ENCODE measurements at regions not wholly inside any gene's neighbourhood (a gene's known extent, or its start where the extent isn't known, plus 50 kb on each side); places are given as distances from the start of the nearest gene placed in this dataset.

GRCh38 chr21:15211491-15212133 is 146.8 kb upstream of the NRIP1 start (continued):
- TF ChIP-seq, protein P1, sequence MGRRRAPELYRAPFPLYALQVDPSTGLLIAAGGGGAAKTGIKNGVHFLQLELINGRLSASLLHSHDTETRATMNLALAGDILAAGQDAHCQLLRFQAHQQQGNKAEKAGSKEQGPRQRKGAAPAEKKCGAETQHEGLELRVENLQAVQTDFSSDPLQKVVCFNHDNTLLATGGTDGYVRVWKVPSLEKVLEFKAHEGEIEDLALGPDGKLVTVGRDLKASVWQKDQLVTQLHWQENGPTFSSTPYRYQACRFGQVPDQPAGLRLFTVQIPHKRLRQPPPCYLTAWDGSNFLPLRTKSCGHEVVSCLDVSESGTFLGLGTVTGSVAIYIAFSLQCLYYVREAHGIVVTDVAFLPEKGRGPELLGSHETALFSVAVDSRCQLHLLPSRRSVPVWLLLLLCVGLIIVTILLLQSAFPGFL (CRISPR knock-in tag; IDR thresholded peaks at IDR 0.05) = no peak
- TF ChIP-seq HOXA5 (CRISPR knock-in tag; IDR thresholded peaks at IDR 0.05) = peak; percentile 68; the same call in 1 of the 2 replicates
- TF ChIP-seq ZNF33A (CRISPR knock-in tag; IDR thresholded peaks at IDR 0.05; ENCODE audit: borderline replicate concordance) = no peak
- no peak for TF ChIP-seq ZNF280B (CRISPR knock-in tag; IDR thresholded peaks at IDR 0.05; ENCODE audit: borderline replicate concordance)
- TF ChIP-seq ZNF251 (CRISPR knock-in tag; IDR thresholded peaks at IDR 0.05) = no peak
- TF ChIP-seq HDAC2 (CRISPR knock-in tag; IDR thresholded peaks at IDR 0.05) = peak; percentile 96
- TF ChIP-seq FOXC1 (CRISPR knock-in tag; IDR thresholded peaks at IDR 0.05; ENCODE audit: borderline replicate concordance) = no peak
- TF ChIP-seq ADNP (CRISPR knock-in tag; IDR thresholded peaks at IDR 0.05) = 0 out of 2 replicates have a peak, but pooled peaks have one; percentile 34
- TF ChIP-seq TBL1XR1 (IDR thresholded peaks at IDR 0.05; ENCODE audit: borderline replicate concordance, low read length, partially characterized antibody) = peak; percentile 73
- TF ChIP-seq RORA (CRISPR knock-in tag; IDR thresholded peaks at IDR 0.05) = peak; percentile 98; the same call in 1 of the 2 replicates
- TF ChIP-seq ATF7 (IDR thresholded peaks at IDR 0.05) = 0 out of 2 replicates have a peak, but pooled peaks have one; percentile 1
- peak; percentile 71; the same call in 1 of the 2 replicates for TF ChIP-seq ATF7 (CRISPR knock-in tag; IDR thresholded peaks at IDR 0.05)
- no peak for TF ChIP-seq ZNF841 (CRISPR knock-in tag; IDR thresholded peaks at IDR 0.05; ENCODE audit: borderline replicate concordance)
- TF ChIP-seq ZFP1 (CRISPR knock-in tag; IDR thresholded peaks at IDR 0.05) = peak; percentile 30; the same call in 1 of the 2 replicates
- TF ChIP-seq MTF1 (CRISPR knock-in tag; IDR thresholded peaks at IDR 0.05) = no peak
- TF ChIP-seq ZNF207 (IDR thresholded peaks at IDR 0.05; ENCODE audit: borderline replicate concordance) = no peak
- TF ChIP-seq, protein P2, sequence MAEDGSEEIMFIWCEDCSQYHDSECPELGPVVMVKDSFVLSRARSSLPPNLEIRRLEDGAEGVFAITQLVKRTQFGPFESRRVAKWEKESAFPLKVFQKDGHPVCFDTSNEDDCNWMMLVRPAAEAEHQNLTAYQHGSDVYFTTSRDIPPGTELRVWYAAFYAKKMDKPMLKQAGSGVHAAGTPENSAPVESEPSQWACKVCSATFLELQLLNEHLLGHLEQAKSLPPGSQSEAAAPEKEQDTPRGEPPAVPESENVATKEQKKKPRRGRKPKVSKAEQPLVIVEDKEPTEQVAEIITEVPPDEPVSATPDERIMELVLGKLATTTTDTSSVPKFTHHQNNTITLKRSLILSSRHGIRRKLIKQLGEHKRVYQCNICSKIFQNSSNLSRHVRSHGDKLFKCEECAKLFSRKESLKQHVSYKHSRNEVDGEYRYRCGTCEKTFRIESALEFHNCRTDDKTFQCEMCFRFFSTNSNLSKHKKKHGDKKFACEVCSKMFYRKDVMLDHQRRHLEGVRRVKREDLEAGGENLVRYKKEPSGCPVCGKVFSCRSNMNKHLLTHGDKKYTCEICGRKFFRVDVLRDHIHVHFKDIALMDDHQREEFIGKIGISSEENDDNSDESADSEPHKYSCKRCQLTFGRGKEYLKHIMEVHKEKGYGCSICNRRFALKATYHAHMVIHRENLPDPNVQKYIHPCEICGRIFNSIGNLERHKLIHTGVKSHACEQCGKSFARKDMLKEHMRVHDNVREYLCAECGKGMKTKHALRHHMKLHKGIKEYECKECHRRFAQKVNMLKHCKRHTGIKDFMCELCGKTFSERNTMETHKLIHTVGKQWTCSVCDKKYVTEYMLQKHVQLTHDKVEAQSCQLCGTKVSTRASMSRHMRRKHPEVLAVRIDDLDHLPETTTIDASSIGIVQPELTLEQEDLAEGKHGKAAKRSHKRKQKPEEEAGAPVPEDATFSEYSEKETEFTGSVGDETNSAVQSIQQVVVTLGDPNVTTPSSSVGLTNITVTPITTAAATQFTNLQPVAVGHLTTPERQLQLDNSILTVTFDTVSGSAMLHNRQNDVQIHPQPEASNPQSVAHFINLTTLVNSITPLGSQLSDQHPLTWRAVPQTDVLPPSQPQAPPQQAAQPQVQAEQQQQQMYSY (CRISPR knock-in tag; IDR thresholded peaks at IDR 0.05) = no peak
- TF ChIP-seq, protein P3, sequence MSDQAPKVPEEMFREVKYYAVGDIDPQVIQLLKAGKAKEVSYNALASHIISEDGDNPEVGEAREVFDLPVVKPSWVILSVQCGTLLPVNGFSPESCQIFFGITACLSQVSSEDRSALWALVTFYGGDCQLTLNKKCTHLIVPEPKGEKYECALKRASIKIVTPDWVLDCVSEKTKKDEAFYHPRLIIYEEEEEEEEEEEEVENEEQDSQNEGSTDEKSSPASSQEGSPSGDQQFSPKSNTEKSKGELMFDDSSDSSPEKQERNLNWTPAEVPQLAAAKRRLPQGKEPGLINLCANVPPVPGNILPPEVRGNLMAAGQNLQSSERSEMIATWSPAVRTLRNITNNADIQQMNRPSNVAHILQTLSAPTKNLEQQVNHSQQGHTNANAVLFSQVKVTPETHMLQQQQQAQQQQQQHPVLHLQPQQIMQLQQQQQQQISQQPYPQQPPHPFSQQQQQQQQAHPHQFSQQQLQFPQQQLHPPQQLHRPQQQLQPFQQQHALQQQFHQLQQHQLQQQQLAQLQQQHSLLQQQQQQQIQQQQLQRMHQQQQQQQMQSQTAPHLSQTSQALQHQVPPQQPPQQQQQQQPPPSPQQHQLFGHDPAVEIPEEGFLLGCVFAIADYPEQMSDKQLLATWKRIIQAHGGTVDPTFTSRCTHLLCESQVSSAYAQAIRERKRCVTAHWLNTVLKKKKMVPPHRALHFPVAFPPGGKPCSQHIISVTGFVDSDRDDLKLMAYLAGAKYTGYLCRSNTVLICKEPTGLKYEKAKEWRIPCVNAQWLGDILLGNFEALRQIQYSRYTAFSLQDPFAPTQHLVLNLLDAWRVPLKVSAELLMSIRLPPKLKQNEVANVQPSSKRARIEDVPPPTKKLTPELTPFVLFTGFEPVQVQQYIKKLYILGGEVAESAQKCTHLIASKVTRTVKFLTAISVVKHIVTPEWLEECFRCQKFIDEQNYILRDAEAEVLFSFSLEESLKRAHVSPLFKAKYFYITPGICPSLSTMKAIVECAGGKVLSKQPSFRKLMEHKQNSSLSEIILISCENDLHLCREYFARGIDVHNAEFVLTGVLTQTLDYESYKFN (CRISPR knock-in tag; conservative IDR thresholded peaks at IDR 0.05) = peak; percentile 96
- peak; percentile 95; the same call in 1 of the 2 replicates for TF ChIP-seq RXRA (CRISPR knock-in tag; IDR thresholded peaks at IDR 0.05)
- TF ChIP-seq ZNF12 (CRISPR knock-in tag; IDR thresholded peaks at IDR 0.05) = peak; percentile 27; the same call in 1 of the 2 replicates
- TF ChIP-seq CHD4 (IDR thresholded peaks at IDR 0.05; ENCODE audit: borderline replicate concordance, low read length) = 0 out of 2 replicates have a peak, but pooled peaks have one; percentile 17
- TF ChIP-seq ZNF644 (CRISPR knock-in tag; IDR thresholded peaks at IDR 0.05; ENCODE audit: low read depth) = peak; percentile 87
